ENCODE measurements at regions not wholly inside any gene's neighbourhood (a gene's known extent, or its start where the extent isn't known, plus 50 kb on each side); places are given as distances from the start of the nearest gene placed in this dataset.

DNA sequence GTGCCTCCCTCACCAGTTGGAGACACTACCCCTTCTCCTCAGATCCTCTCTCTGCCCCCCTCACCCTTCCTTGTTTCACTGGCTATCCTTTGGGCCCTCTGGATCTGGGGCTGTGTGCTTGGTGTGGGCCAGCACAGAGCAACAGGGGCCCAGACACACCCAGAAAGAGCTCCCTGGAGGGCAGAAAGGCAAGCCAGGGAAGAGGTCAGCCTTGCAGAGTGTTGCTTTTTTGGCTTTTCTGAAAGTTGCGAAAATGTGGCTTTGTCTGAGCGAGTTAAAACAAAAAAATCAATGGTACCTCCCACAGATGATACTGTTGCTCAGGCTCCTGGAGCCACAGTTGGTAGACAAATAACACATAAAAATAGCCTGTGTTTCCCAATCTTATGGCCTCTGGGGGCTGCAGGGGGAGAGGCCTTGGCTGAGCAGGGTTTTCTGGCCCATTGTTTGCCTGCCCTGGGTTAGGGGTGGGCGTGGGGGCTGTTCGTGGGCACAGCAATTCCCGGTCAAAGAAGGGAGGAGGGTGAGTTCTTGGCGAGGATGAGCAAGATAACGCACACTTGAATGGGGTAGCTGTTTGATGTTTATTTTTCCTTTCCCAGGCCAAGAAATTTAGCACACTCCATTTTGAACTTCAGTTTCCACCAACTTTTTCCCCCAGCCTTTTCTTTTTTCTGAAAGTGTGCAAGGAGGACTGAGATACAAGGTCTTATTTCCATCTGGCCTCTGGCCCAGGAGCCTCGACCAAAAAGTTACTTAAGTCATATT lies 167.0 kb upstream of the HAAO start:
- CTCF ChIA-PET: interaction anchor here (0.7 kb wide), 1 partner anchor 148 kb away, joined by 5 read pairs; no protein-coding TSS in a partner anchor
- DNase-seq (ENCODE audit: low spot score): no peak

GRCh38 chr2:42958741-42959233 lies 166.4 kb upstream of the HAAO start:
- CTCF ChIA-PET: interaction anchor here (0.6 to 0.7 kb wide), 2 partner anchors 149 to 646 kb away, joined by 3 to 5 read pairs; no protein-coding TSS in a partner anchor
- TF ChIP-seq, protein P1, sequence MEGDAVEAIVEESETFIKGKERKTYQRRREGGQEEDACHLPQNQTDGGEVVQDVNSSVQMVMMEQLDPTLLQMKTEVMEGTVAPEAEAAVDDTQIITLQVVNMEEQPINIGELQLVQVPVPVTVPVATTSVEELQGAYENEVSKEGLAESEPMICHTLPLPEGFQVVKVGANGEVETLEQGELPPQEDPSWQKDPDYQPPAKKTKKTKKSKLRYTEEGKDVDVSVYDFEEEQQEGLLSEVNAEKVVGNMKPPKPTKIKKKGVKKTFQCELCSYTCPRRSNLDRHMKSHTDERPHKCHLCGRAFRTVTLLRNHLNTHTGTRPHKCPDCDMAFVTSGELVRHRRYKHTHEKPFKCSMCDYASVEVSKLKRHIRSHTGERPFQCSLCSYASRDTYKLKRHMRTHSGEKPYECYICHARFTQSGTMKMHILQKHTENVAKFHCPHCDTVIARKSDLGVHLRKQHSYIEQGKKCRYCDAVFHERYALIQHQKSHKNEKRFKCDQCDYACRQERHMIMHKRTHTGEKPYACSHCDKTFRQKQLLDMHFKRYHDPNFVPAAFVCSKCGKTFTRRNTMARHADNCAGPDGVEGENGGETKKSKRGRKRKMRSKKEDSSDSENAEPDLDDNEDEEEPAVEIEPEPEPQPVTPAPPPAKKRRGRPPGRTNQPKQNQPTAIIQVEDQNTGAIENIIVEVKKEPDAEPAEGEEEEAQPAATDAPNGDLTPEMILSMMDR (conservative IDR thresholded peaks at IDR 0.05; ENCODE audit: low read depth): no peak
- POLR2A ChIA-PET (ENCODE audit: low non-redundant PET): no interaction called here
- no peak for DNase-seq (ENCODE audit: low spot score)
- H3K27ac ChIP-seq: peak overlapping the region; percentile 86

More for the DNA sequence above, 167.0 kb upstream of the HAAO start:
- TF ChIP-seq, protein P1 (conservative IDR thresholded peaks at IDR 0.05; ENCODE audit: low read depth): no peak
- H3K27ac ChIP-seq: peak overlapping the region; percentile 86
- POLR2A ChIA-PET (ENCODE audit: low non-redundant PET): no interaction called here

- ChIA-PET CTCF (interaction anchor here (0.6 kb wide), 1 partner anchor 13 kb away, joined by 3 read pairs; no protein-coding TSS in a partner anchor), POLR2A (ENCODE audit: low non-redundant PET) (interaction anchor here (0.6 kb wide), 1 partner anchor 264 kb away, joined by 3 read pairs; no protein-coding TSS in a partner anchor)
- peak overlapping the region; percentile 86 for H3K27ac ChIP-seq
- DNase-seq (ENCODE audit: low spot score): no peak
- TF ChIP-seq, protein P1 (conservative IDR thresholded peaks at IDR 0.05; ENCODE audit: low read depth): no peak
Measured at GRCh38 chr2:42957861-42958301, 165.5 kb upstream of the HAAO start.

DNA sequence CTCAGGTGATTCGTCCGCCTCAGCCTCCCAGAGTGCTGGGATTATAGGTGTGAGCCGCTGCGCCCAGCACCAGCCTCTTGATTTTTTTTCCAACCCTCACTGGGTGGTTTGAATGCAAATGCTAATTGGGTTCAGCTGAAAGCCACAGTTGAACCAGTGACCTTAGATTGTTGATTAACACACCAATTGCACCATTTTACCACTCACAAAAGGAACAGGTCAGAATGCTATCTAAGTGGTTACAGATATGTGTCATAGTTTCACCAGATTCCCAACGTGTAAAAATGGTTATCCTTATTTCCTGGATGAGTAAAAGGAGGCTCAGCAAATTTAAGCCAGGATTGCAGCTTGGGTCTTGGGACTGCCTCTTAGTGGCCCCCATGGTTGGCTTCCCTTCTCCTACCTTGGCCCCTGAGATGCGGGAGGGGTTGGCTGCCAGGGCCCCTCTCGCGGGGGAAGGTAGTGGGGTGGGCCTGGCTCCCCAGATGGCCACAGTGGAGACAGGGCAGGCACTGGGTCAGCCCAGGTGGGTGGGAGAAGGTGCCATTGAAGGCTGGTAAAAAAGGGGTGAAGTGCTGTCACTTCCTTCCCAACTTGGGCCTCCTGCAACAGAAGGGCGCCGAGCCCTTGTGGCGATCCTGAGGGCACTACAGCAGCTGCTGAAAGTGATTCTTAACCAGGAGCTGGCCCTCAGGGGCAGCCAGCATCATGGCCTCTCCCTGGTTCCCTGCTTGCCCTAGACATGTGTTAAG lies 164.9 kb upstream of the HAAO start:
- CTCF ChIA-PET: interaction anchor here (0.6 kb wide), 2 partner anchors 14 to 771 kb away, joined by 3 to 5 read pairs; no protein-coding TSS in a partner anchor
- DNase-seq (ENCODE audit: low spot score): peak; percentile 38

DNA sequence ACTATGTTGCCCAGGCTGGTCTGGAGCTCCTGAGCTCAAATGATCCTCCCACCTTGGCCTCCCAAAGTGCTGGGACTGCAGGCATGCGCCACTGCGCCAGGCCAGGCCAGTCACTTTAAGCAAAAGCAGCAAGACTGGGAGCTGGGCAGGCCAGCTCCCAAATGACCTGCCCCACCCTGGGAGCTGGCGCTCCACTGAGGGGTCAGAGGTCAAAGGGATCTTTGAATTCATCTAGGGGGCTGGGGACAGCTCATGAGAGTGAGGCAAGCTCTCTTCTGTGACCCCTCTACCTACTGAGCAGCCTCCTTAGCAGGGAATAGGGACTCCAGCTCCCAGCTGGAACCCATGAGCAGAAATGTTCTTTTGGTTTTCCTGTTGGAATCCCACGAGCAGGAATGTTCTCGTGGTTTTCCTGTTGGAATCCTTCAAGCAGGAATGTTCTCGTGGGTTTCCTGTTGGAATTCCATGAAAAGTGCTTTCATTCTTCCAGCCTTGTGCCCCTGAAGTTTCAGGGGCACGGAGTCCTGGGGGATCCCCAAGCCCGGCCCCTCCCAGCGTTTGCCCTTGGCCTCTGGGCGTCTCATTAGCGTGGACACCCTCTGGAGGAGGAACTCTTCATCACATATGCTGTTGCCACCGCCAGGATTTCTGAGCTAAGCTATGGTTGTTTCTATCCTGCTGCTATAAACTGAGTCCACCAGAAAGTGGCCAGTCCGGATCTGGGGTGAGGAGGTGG lies 162.0 kb upstream of the HAAO start:
- peak overlapping the region; percentile 72 for H3K27ac ChIP-seq
- TF ChIP-seq, protein P1 (conservative IDR thresholded peaks at IDR 0.05; ENCODE audit: low read depth): no peak
- ChIA-PET CTCF (interaction anchor here (0.6 to 1.0 kb wide), 4 partner anchors 11 to 224 kb away, joined by 3 to 7 read pairs (median 5); no protein-coding TSS in a partner anchor), POLR2A (ENCODE audit: low non-redundant PET) (no interaction called here)
- DNase-seq (ENCODE audit: low spot score): no peak

More for the DNA sequence above, 164.9 kb upstream of the HAAO start:
- peak overlapping the region; percentile 86 for H3K27ac ChIP-seq
- POLR2A ChIA-PET (ENCODE audit: low non-redundant PET): no interaction called here
- TF ChIP-seq, protein P1 (conservative IDR thresholded peaks at IDR 0.05; ENCODE audit: low read depth): no peak

Data from RWPE1 (cell line).